Nephron progenitor cell (in vitro differentiated cells): ENCODE measurements at regions not wholly inside any gene's neighbourhood (a gene's known extent, or its start where the extent isn't known, plus 50 kb on each side); places are given as distances from the start of the nearest gene placed in this dataset.

Experiments used
- DNase-seq: peaks from one replicate; pipeline ENCODE4 v3.0.0; 2021
- H3K27ac Mint-ChIP-seq: 2 replicates; pipeline ENCODE4 v1.8.0; 2021; ENCODE audit warnings: mild to moderate bottlenecking, moderate library complexity, mixed read lengths
- H3K27me3 Mint-ChIP-seq: 2 replicates; pipeline ENCODE4 v1.8.0; 2021; ENCODE audit warnings: mild to moderate bottlenecking, low read depth, mixed read lengths; ENCODE audit not compliant: poor library complexity
- H3K36me3 Mint-ChIP-seq: 2 replicates; pipeline ENCODE4 v1.8.0; 2021; ENCODE audit warnings: low read depth, mixed read lengths
- H3K4me1 Mint-ChIP-seq: 2 replicates; pipeline ENCODE4 v1.8.0; 2021; ENCODE audit warnings: mixed read lengths
- H3K4me3 Mint-ChIP-seq: 2 replicates; pipeline ENCODE4 v1.8.0; 2021; ENCODE audit warnings: mild to moderate bottlenecking, moderate library complexity, mixed read lengths
- H3K9me3 Mint-ChIP-seq: 2 replicates; pipeline ENCODE4 v1.8.0; 2021; ENCODE audit warnings: mild to moderate bottlenecking, moderate library complexity, mixed read lengths
- CTCF ChIP-seq: fragments of 200-600 bp; sonication (generic); IDR thresholded peaks from 2 replicates; pipeline ENCODE4 v1.5.0; 2021; ENCODE audit warnings: antibody characterized with exemption

GRCh38 chr4:141417387-141417786 lies 196.7 kb downstream of the ZNF330 start:
- Mint-ChIP-seq H3K4me1 (peaks cover 25% of the 10 kb centered on the region), H3K36me3 (no peaks in the 10 kb centered on the region), H3K27ac (no peak overlapping the region), H3K27me3 (peaks cover 7% of the 10 kb centered on the region), H3K9me3 (peaks cover 11% of the 10 kb centered on the region), H3K4me3 (no peak overlapping the region)
- TF ChIP-seq CTCF, result no peak
- DNase-seq, result no peak

- H3K4me3 Mint-ChIP-seq, result no peak overlapping the region
- peaks cover 9% of the 10 kb centered on the region for H3K27me3 Mint-ChIP-seq
- H3K4me1 Mint-ChIP-seq, result no peaks in the 10 kb centered on the region
- DNase-seq, result no peak
- H3K36me3 Mint-ChIP-seq, result no peaks in the 10 kb centered on the region
- TF ChIP-seq CTCF, result no peak
- peaks cover 11% of the 10 kb centered on the region for H3K9me3 Mint-ChIP-seq
- H3K27ac Mint-ChIP-seq, result no peak overlapping the region
Observed at GRCh38 chr4:141425124-141425523, 204.4 kb downstream of the ZNF330 start.

GRCh38 chr4:141427726-141428296 lies 207.1 kb downstream of the ZNF330 start:
- Mint-ChIP-seq H3K27ac (no peak overlapping the region), H3K36me3 (no peaks in the 10 kb centered on the region), H3K9me3 (no peaks in the 10 kb centered on the region), H3K27me3 (peaks cover 7% of the 10 kb centered on the region), H3K4me3 (no peak overlapping the region), H3K4me1 (no peaks in the 10 kb centered on the region)
- TF ChIP-seq CTCF, result no peak
- no peak for DNase-seq

- Mint-ChIP-seq H3K4me1 (no peaks in the 10 kb centered on the region), H3K4me3 (no peak overlapping the region), H3K9me3 (no peaks in the 10 kb centered on the region), H3K27me3 (peaks cover 9% of the 10 kb centered on the region), H3K27ac (no peak overlapping the region), H3K36me3 (no peaks in the 10 kb centered on the region)
- DNase-seq, result no peak
- TF ChIP-seq CTCF, result no peak
Observed at GRCh38 chr4:141429933-141430332, 206.4 kb upstream of the IL15 start.

- Mint-ChIP-seq H3K4me1 (no peaks in the 10 kb centered on the region), H3K4me3 (no peak overlapping the region), H3K36me3 (no peaks in the 10 kb centered on the region), H3K9me3 (no peaks in the 10 kb centered on the region), H3K27me3 (peaks cover 13% of the 10 kb centered on the region), H3K27ac (no peak overlapping the region)
- TF ChIP-seq CTCF, result no peak
- DNase-seq, result no peak
Observed at GRCh38 chr4:141430686-141431085, 205.7 kb upstream of the IL15 start.

GRCh38 chr4:141432000-141432712 lies 204.2 kb upstream of the IL15 start:
- H3K36me3 Mint-ChIP-seq, result no peaks in the 10 kb centered on the region
- H3K27ac Mint-ChIP-seq, result no peak overlapping the region

More at GRCh38 chr4:141432000-141432712, 204.2 kb upstream of the IL15 start:
- no peaks in the 10 kb centered on the region for H3K4me1 Mint-ChIP-seq
- no peaks in the 10 kb centered on the region for H3K9me3 Mint-ChIP-seq
- TF ChIP-seq CTCF, result no peak
- no peak for DNase-seq
- peaks cover 10% of the 10 kb centered on the region for H3K27me3 Mint-ChIP-seq
- no peak overlapping the region for H3K4me3 Mint-ChIP-seq
